WTC11 (cell line): ENCODE measurements at regions not wholly inside any gene's neighbourhood (a gene's known extent, or its start where the extent isn't known, plus 50 kb on each side); places are given as distances from the start of the nearest gene placed in this dataset.

Source experiments
- ATAC-seq: fragments of 200-7000 bp; cut with Tn5 transposase; 2 replicates; pipeline ENCODE4 v1.10.0; 2021; ENCODE audit warnings: mild to moderate bottlenecking, moderate library complexity
- CTCF ChIA-PET: fragments of 300-600 bp; sonication (Branson Sonifier 250); formaldehyde crosslinking; loops from one replicate; lab custom pipeline; 2021; ENCODE audit warnings: antibody characterized with exemption; lab: Charles Lee
- POLR2A ChIA-PET: fragments of 350-600 bp; sonication (Branson Sonifier 250); formaldehyde crosslinking; loops from one replicate; lab custom pipeline; 2021; ENCODE audit warnings: antibody characterized with exemption; lab: Charles Lee
- DNase-seq: peaks from one replicate; pipeline ENCODE4 v3.0.0; 2021; ENCODE audit warnings: low spot score
- H3K27ac Mint-ChIP-seq: 2 replicates; pipeline ENCODE4 v1.8.0; 2021; ENCODE audit warnings: mixed read lengths
- H3K27me3 Mint-ChIP-seq: 2 replicates; pipeline ENCODE4 v1.8.0; 2021; ENCODE audit warnings: low read depth, mild to moderate bottlenecking, moderate library complexity, mixed read lengths
- H3K36me3 Mint-ChIP-seq: 2 replicates; pipeline ENCODE4 v1.8.0; 2021; ENCODE audit warnings: mixed read lengths
- H3K4me1 Mint-ChIP-seq: 2 replicates; pipeline ENCODE4 v1.8.0; 2022; ENCODE audit warnings: mixed read lengths
- H3K4me3 Mint-ChIP-seq: 2 replicates; pipeline ENCODE4 v1.8.0; 2021; ENCODE audit warnings: mild to moderate bottlenecking, moderate library complexity, mixed read lengths
- H3K9me3 Mint-ChIP-seq: 2 replicates; pipeline ENCODE4 v1.8.0; 2021; ENCODE audit warnings: mixed read lengths
- ATF1 ChIP-seq: sonication (generic); formaldehyde crosslinking; IDR thresholded peaks from 2 replicates; pipeline ENCODE4 v1.8.1; 2023; ENCODE audit warnings: mild to moderate bottlenecking, moderate library complexity, missing genetic modification reagents
- CTCF ChIP-seq: fragments of 200-600 bp; IDR thresholded peaks from 2 replicates; pipeline ENCODE4 v1.8.0; 2022; ENCODE audit warnings: antibody characterized with exemption
- E2F5 ChIP-seq: sonication (generic); formaldehyde crosslinking; IDR thresholded peaks from 2 replicates; pipeline ENCODE4 v1.8.1; 2022; ENCODE audit warnings: mild to moderate bottlenecking, moderate library complexity, missing genetic modification reagents
- EMX1 ChIP-seq: fragments of 250-450 bp; sonication (Bioruptor Pico); IDR thresholded peaks from 2 replicates; pipeline ENCODE4 v1.8.0; 2021; ENCODE audit warnings: mild to moderate bottlenecking
- FOXP1 ChIP-seq: sonication (generic); formaldehyde crosslinking; IDR thresholded peaks from 2 replicates; pipeline ENCODE4 v1.8.0; 2022; ENCODE audit warnings: missing genetic modification reagents, mild to moderate bottlenecking, moderate library complexity, borderline replicate concordance
- HMGA2 ChIP-seq: fragments of 250-450 bp; sonication (Bioruptor Pico); IDR thresholded peaks from 2 replicates; pipeline ENCODE4 v1.4.0; 2021; ENCODE audit warnings: mild to moderate bottlenecking, moderate library complexity
- IRF2 ChIP-seq: sonication (generic); formaldehyde crosslinking; IDR thresholded peaks from 2 replicates; pipeline ENCODE4 v1.8.0; 2022; ENCODE audit warnings: low read depth, missing genetic modification reagents, borderline replicate concordance
- JAZF1 ChIP-seq: fragments of 250-450 bp; sonication (Bioruptor Pico); IDR thresholded peaks from 2 replicates; pipeline ENCODE4 v1.9.0; 2021; ENCODE audit warnings: moderate library complexity, mild to moderate bottlenecking, inconsistent platforms
- MLX ChIP-seq: sonication (generic); formaldehyde crosslinking; IDR thresholded peaks from 2 replicates; pipeline ENCODE4 v1.8.1; 2023; ENCODE audit warnings: mild to moderate bottlenecking, missing genetic modification reagents, moderate library complexity
- TCF7 ChIP-seq: sonication (generic); formaldehyde crosslinking; IDR thresholded peaks from 2 replicates; pipeline ENCODE4 v1.8.0; 2022; ENCODE audit warnings: mild to moderate bottlenecking, low read depth, missing genetic modification reagents, moderate library complexity
- TP53 ChIP-seq: sonication (generic); formaldehyde crosslinking; IDR thresholded peaks from 2 replicates; pipeline ENCODE4 v1.8.1; 2023; ENCODE audit warnings: mild to moderate bottlenecking, missing genetic modification reagents
- ZBTB21 ChIP-seq: sonication (generic); formaldehyde crosslinking; IDR thresholded peaks from 2 replicates; pipeline ENCODE4 v1.8.1; 2023; ENCODE audit warnings: mild to moderate bottlenecking, missing genetic modification reagents, borderline replicate concordance
- ZNF121 ChIP-seq: sonication (generic); formaldehyde crosslinking; IDR thresholded peaks from 2 replicates; pipeline ENCODE4 v1.8.0; 2023; ENCODE audit warnings: missing genetic modification reagents
- TF ChIP-seq, protein P1 (sequence below): fragments of 250-450 bp; sonication (Bioruptor Pico); conservative IDR thresholded peaks from 2 replicates; pipeline ENCODE4 v1.9.0; 2021; ENCODE audit warnings: mild to moderate bottlenecking
- TF ChIP-seq, protein P2 (sequence below): fragments of 250-450 bp; sonication (Bioruptor Pico); IDR thresholded peaks from 2 replicates; pipeline ENCODE4 v1.9.0; 2021; ENCODE audit warnings: mild to moderate bottlenecking
- TF ChIP-seq, protein P3 (sequence below): fragments of 250-450 bp; sonication (Bioruptor Pico); IDR thresholded peaks from 2 replicates; pipeline ENCODE4 v1.9.0; 2021; ENCODE audit warnings: mild to moderate bottlenecking
- TF ChIP-seq, protein P4 (sequence below): fragments of 250-450 bp; sonication (Bioruptor Pico); IDR thresholded peaks from 2 replicates; pipeline ENCODE4 v1.8.0; 2021; ENCODE audit warnings: mild to moderate bottlenecking

DNA sequence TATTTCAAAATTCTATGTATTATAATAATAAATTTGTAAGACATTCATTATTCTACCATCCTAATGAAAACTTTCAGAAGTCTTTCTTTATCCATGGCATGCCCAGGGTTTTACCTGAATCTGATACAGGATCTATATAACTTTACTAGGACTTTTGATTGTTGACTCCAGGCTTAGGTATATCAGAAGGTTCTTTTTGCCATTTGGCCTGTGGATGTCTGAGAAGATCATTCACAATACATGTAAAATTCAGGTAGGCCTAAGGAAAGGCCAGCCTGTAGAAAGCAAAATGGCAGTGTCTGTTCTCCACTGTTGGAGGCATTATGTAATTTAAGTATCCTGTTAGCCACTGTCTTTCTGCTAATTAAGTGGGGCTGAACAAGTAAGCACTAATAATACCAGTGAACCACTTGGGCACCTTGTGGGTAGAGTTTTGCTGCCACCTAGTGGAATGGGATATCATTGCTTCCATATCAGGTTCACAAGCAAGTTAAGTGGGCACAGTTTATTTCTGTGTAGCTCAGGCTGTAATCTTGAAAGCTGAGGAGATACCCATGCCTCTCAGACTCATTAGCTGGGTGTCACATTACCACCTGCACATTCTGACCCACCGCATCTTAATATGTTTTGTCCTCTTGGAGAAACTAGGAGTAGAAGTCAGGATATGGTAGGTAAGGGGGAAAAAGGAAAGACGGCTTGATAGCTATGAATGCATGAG, 105.5 kb downstream of the SEPTIN7 start:
- Mint-ChIP-seq H3K4me1 (peaks cover 21% of the 10 kb centered on the region), H3K4me3 (no peak overlapping the region), H3K27ac (peak overlapping the region; percentile 78; the same call in 1 of the 2 replicates), H3K36me3 (peaks cover 24% of the 10 kb centered on the region), H3K9me3 (peaks cover 7% of the 10 kb centered on the region), H3K27me3 (no peaks in the 10 kb centered on the region)
- ATAC-seq (peak; percentile 84), DNase-seq (peak; percentile 59)
- ChIA-PET CTCF (interaction anchor here (0.6 to 4.5 kb wide), 24 partner anchors 9 to 482 kb away, joined by 3 to 59 read pairs (median 4); partner anchors contain the start of genes HERPUD2 and SEPTIN7), POLR2A (no interaction called here)
- TF ChIP-seq ZNF121 (no peak), JAZF1 (CRISPR knock-in tag) (no peak), CTCF (peak; percentile 82)
- TF ChIP-seq, protein P1, sequence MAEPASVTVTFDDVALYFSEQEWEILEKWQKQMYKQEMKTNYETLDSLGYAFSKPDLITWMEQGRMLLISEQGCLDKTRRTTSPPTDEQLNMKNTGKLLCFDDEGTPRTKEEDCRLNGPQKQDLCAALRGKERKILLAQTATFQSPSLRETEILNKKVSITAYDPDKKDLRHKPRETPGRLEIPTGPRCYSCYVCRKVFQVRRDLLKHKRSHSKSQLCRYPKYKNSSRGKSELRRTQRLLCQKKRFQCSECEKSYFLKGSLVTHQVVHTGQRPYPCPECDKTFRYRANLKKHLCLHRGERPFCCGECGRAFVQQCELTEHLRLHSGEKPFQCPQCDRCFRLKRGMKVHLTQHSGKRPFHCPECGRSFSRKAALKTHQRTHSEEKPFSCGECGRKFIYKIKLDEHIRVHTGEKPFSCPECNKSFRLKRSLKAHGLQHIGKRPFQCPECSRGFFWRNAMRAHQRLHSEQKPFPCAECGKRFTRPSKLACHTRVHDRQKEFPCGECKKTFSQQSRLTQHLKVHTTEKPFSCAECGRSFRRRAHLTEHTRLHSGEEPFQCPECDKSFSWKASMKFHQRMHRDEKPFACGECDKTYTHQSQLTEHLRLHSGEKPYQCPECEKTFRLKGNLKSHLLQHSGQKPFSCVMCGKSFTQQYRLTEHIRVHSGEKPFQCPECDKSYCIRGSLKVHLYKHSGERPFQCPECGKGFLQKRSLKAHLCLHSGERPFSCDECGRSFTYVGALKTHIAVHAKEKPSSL (CRISPR knock-in tag), result no peak

- H3K27ac Mint-ChIP-seq, result peak overlapping the region; percentile 69; the same call in 1 of the 2 replicates
- H3K4me3 Mint-ChIP-seq, result peak overlapping the region; percentile 29; the same call in 1 of the 2 replicates
- no peak for DNase-seq
- ATAC-seq, result peak; percentile 50
- ChIA-PET CTCF (interaction anchor here (1.3 to 4.5 kb wide), 2 partner anchors 9 to 200 kb away, joined by 4 to 59 read pairs; no protein-coding TSS in a partner anchor), POLR2A (interaction anchor here (0.6 kb wide), 1 partner anchor 197 kb away, joined by 5 read pairs; no protein-coding TSS in a partner anchor)
- peaks cover 21% of the 10 kb centered on the region for H3K4me1 Mint-ChIP-seq
- no peaks in the 10 kb centered on the region for H3K27me3 Mint-ChIP-seq
- H3K9me3 Mint-ChIP-seq, result peaks cover 27% of the 10 kb centered on the region
- H3K36me3 Mint-ChIP-seq, result peaks cover 33% of the 10 kb centered on the region
- no peak for TF ChIP-seq TCF7
- TF ChIP-seq, protein P2, sequence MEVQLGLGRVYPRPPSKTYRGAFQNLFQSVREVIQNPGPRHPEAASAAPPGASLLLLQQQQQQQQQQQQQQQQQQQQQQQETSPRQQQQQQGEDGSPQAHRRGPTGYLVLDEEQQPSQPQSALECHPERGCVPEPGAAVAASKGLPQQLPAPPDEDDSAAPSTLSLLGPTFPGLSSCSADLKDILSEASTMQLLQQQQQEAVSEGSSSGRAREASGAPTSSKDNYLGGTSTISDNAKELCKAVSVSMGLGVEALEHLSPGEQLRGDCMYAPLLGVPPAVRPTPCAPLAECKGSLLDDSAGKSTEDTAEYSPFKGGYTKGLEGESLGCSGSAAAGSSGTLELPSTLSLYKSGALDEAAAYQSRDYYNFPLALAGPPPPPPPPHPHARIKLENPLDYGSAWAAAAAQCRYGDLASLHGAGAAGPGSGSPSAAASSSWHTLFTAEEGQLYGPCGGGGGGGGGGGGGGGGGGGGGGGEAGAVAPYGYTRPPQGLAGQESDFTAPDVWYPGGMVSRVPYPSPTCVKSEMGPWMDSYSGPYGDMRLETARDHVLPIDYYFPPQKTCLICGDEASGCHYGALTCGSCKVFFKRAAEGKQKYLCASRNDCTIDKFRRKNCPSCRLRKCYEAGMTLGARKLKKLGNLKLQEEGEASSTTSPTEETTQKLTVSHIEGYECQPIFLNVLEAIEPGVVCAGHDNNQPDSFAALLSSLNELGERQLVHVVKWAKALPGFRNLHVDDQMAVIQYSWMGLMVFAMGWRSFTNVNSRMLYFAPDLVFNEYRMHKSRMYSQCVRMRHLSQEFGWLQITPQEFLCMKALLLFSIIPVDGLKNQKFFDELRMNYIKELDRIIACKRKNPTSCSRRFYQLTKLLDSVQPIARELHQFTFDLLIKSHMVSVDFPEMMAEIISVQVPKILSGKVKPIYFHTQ (CRISPR knock-in tag), result no peak
- TF ChIP-seq, protein P3, sequence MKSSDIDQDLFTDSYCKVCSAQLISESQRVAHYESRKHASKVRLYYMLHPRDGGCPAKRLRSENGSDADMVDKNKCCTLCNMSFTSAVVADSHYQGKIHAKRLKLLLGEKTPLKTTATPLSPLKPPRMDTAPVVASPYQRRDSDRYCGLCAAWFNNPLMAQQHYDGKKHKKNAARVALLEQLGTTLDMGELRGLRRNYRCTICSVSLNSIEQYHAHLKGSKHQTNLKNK (CRISPR knock-in tag), result no peak
- TF ChIP-seq IRF2 (CRISPR knock-in tag), result no peak
- TF ChIP-seq HMGA2 (CRISPR knock-in tag), result no peak
- no peak for TF ChIP-seq EMX1 (CRISPR knock-in tag)
- TF ChIP-seq ATF1 (CRISPR knock-in tag), result no peak
- no peak for TF ChIP-seq ZBTB21 (CRISPR knock-in tag)
- no peak for TF ChIP-seq CTCF
- TF ChIP-seq E2F5 (CRISPR knock-in tag), result no peak
- no peak for TF ChIP-seq FOXP1 (CRISPR knock-in tag)
- TF ChIP-seq MLX (CRISPR knock-in tag), result no peak
- TF ChIP-seq, protein P4, sequence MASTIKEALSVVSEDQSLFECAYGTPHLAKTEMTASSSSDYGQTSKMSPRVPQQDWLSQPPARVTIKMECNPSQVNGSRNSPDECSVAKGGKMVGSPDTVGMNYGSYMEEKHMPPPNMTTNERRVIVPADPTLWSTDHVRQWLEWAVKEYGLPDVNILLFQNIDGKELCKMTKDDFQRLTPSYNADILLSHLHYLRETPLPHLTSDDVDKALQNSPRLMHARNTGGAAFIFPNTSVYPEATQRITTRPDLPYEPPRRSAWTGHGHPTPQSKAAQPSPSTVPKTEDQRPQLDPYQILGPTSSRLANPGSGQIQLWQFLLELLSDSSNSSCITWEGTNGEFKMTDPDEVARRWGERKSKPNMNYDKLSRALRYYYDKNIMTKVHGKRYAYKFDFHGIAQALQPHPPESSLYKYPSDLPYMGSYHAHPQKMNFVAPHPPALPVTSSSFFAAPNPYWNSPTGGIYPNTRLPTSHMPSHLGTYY (CRISPR knock-in tag), result no peak
- no peak for TF ChIP-seq TP53 (CRISPR knock-in tag)
These were observed 107.7 kb downstream of the SEPTIN7 start for GRCh38 chr7:35908331-35909216.
